IPS-NIHi7 (cell line): ENCODE measurements at regions not wholly inside any gene's neighbourhood (a gene's known extent, or its start where the extent isn't known, plus 50 kb on each side); places are given as distances from the start of the nearest gene placed in this dataset.
"Not testable (repeated sequence)": the region's sequence is repeated elsewhere in the genome, so short reads cannot be mapped to it uniquely, and the experiment has no call there.

Experiments
- DNase-seq: peaks from one replicate; pipeline ENCODE4 v3.0.0; 2012; ENCODE audit warnings: mixed read lengths; ENCODE audit errors: extremely low spot score

- no peak for DNase-seq
Observed at GRCh38 chr2:228956701-228957474, 314.2 kb downstream of the PID1 start.

- DNase-seq, result no peak
Observed at GRCh38 chr2:228949831-228950230, 321.3 kb downstream of the PID1 start.

DNA sequence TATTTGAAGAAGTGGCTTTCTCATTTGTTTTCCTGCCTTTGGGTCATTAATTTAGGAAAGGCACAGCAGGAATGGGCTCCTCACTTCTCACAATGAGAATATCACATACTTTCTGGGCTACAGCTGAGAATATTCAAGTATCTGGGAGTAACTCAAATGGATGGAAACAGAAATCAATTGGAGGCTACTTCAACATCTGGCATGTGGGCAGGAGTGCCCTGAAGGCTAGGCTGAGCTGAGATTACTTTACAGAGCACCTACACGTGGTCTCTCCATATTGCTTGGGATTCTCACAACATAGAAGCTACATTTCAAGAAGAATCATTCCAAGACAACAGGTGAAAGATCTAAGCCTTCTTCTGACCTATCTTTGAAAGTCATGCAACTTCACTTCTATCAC lies 325.4 kb downstream of the PID1 start:
- DNase-seq, result no peak

DNA sequence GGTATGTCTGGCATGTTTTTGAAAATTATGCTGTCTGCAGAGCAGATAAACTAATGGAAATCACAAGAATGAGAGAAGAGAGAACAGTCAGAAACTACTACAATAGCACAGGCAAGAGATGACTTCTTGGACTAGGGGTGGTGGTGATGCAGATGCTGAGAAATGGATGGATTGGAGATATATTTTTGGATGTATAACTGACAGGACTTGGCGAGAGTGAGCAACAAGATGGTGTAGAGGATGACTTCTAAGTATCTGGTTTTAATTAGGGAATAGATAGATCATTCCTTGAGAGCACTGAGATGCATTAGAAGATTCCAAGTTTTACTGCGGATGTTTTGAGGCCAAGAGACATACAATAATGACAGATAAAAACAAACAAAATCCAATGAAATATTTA lies 328.2 kb downstream of the PID1 start:
- DNase-seq, result no peak

DNA sequence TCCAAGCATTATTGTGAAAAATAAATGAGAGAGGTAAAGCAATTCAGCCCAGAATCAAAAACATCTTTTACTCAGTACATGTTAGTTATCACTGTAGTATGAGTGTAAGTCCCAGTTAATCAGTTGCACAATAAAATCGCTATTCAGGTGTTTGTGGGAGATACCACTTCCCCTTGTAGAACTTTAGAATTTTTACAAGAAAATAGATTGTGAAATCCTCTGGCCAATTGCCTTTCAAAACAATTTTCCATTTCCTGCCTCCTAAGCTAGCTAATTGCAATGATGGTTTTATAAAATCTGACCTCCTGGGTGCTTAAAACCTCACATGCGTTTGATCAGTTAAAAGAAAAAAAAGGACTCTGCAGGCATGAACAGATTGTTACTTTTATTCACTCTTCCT lies 332.5 kb downstream of the PID1 start:
- no peak for DNase-seq

DNA sequence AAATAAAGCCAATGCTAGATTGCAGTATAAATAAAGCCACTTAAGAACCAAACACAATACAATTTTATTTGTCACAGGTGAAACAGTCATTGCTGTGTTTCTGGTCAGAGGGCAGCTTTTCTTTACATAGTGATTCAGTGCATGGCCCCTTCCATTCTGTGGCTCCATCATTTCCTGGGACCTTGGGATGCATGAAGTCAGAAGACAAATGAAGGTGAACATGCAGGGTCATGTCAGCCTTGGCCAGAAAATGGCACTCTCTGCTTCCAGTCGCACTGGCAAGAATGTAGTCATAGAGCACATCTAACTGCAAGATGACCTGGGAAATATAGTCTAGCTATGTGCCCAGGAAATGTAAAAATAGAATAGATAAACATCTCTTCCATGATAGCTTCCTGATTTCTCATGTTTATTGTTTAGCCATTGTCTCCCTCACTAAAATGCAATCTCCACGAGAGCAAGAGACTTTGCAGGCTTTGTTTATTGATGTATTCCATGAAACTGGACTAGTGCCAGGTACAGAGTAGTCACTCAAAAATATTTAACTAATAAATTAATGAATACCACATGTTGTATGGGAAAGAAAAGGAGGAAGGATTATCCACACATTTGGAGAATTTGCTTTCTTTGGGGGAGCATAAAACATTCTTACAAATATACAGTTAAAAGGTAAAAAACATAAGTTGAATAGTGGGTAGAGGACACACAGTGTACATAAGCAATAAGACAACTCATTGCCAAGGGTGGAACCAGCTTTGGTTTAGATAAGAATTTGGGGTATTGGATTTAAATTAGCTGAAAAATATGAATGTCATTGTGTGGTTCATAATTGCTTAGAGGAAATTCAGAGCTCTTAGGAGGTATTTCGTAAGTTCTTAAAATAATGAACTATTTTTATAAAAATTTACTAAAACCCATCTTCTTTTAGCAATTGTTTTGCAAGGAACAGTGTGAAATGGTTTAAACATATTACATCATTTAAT lies 343.8 kb downstream of the PID1 start:
- DNase-seq, result no peak

- no peak for DNase-seq
Observed at GRCh38 chr2:228919808-228920207, 351.3 kb downstream of the PID1 start.

GRCh38 chr2:228917220-228917619 lies 353.9 kb downstream of the PID1 start:
- no peak for DNase-seq

GRCh38 chr2:228916416-228917090 lies 354.5 kb downstream of the PID1 start:
- DNase-seq, result no peak

- no peak for DNase-seq
Observed at GRCh38 chr2:228913176-228913575, 357.9 kb downstream of the PID1 start.

- DNase-seq, result not testable (repeated sequence)
Observed at GRCh38 chr2:228910872-228911271, 360.2 kb downstream of the PID1 start.

GRCh38 chr2:228902176-228902575 lies 368.9 kb downstream of the PID1 start:
- DNase-seq, result no peak

DNA sequence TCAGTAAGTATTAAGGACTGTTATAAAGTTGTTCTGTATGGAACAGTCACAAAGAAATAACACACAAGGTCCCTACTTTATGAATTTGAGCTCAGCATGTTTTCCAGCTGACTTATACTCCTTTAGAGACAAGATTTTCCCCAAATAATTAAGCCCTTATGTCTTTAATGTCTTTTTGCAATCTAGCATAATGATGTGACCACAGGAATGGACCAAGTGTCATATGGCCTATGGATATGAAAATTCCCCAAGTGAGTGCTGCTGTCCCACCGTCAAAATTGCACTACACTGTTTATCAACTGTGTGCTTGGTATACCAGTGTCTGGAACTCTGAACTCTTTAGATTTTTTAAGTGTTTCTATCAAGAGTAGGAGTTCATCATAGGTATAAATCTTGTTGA lies 369.6 kb downstream of the PID1 start:
- DNase-seq, result no peak

DNA sequence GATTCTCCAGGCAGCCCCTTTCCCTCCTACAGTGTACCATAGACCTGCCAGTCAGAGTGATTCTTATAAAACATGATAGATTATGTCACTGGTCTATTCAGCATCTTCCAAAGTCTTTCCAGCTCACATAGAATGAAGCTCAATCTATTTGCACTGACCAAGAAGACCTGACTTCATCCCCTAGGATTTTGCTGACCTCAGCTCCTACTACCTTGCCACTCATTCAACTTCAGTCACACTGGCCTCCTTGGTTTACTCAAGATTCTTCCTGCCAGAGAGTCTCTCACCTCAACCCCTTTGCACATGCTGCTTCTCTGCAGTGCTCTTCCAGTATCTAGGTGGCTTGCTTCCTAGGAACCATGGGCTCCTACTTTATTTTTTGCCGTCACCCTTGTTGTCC lies 392.9 kb downstream of the PID1 start:
- no peak for DNase-seq

DNA sequence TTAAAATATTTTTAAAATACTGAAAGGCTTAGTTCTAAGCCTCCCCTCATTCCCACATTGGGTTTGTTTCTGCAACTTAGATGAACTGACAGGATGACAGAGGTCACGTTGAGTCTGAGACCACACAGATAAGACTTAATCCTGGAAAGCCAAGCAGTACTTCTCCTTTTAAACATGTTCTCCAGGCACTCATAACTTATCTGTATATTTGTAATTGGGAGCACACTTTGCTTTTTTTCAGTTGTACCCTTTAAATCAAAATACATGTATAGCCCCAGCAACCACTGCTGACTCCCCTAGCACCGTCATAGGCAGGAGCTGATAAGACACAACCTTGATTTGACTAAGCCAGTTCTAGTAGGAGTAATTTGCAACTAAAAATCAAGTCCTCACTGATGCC lies 394.8 kb downstream of the PID1 start:
- DNase-seq, result no peak

DNA sequence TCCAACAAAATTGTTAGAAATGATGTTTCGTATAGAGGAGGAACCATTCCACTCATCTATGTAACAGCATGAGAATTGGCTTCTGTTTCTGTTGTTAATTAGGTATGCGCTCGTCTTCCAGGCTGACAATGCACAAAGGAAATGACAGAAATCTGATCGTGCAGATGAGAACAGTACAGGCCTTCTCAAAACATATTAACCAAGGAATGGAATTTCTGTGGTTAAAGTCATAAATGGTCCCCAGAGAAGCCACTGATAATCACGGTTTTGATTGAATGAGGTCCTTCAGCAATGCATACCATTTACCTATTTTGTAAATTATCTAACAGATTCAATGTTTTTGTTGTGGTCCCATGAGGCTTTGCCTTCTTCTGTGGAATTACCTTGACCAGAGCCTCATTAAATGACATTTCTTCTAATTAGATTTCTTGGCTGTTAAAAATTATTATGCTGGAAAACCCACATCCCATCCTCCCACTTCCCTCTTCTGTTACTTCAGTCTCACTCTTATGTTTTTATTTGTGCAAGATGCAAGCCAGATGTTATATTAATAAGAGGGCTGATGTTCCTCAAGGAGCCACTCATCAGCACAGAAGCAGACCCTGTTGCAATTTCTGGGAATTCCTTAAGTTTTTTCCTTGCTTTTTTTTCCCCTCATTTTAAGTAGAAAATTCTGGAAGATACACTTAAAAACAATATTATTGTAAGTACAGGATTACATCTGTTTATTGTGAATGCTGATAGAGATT lies 395.8 kb downstream of the PID1 start:
- DNase-seq, result no peak

- DNase-seq, result no peak
Observed at GRCh38 chr2:228871012-228871411, 400.1 kb downstream of the PID1 start.

GRCh38 chr2:228869636-228870264 lies 401.3 kb downstream of the PID1 start:
- peak; percentile 19 for DNase-seq

DNA sequence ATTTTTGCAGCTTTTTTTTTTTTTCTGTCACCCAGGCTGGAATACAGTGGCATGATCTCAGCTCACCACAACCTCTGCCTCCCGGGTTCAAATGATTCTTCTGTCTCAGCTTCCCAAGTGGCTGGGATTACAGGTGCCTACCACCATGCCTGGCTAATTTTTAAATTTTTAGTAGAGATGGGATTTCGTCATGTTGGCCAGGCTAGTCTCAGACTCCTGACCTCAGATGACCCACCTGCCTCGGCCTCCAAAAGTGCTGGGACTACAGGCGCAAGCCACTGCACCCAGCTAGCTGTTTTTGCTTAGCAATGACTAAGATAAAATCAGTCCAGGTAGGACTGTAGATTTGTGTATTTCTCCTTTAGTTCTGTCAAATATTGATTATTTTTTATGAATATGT lies 403.7 kb downstream of the PID1 start:
- no peak for DNase-seq

- DNase-seq, result no peak
Observed at GRCh38 chr2:228866781-228867180, 404.3 kb downstream of the PID1 start.

DNA sequence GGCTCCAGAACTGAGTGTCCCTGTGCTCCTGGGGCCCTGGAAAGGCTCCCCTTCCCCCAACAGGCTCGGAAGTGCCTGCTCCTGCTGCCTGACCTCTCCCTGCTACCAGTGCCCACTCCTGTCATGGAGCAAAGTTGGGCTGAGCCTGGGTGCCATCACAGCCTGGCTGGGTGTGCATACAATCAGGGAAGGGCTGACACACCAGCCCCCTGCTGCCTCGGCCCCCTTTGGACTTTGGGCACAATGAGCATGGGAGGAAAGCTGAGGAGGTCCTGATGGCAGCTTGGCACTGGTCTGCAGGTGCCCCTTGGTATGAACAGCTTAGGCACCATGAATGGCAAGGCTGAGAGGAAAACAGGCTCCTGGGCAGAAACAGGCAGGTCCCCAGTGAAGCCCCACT lies 405.0 kb downstream of the PID1 start:
- no peak for DNase-seq
